NCI-H1694 (cell line): ENCODE measurements at regions not wholly inside any gene's neighbourhood (a gene's known extent, or its start where the extent isn't known, plus 50 kb on each side); places are given as distances from the start of the nearest gene placed in this dataset.

Source experiments
- DNase-seq: peaks from one replicate; lab custom pipeline; 2025; lab: John Stamatoyannopoulos, UW

DNA sequence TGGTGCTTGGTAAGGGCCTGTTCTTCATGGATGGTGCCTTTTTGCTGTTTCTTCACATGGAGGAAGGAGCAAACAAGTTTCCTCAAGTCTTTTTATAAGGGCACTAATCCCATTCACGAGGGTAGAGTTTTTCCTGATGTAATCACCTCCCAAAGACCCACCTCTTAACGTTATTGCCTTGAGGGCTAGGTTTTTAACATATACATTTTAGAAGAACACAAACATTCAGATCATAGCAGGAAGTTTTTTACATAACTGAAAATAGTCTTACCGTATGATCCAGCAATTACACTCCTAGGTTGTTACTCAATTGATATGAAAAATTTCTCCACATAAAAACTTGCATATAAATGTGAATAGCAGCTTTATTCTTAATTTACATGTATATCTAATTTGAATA is 976.3 kb downstream of the DSC3 start:
- no peak for DNase-seq

DNA sequence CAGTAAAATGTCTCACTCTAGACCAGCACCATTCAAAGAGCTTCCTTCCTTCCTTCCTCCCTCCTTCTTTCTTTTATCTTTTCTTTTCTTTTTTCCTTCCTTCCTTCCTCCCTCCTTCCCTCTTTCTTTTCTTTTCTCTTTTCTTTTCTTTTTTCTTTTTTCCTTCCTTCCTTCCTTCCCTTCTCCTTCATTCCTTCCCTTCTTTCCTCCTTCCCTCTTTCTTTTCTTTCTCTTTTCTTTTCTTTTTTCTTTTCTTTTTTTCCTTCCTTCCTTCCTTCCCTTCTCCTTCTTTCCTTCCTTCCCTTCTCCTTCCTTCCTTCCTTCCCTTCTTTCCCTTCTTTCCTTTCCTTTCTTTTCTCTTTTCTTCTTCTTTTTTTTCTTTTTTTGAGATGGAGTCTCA is 985.1 kb downstream of the DSC3 start:
- no peak for DNase-seq

DNA sequence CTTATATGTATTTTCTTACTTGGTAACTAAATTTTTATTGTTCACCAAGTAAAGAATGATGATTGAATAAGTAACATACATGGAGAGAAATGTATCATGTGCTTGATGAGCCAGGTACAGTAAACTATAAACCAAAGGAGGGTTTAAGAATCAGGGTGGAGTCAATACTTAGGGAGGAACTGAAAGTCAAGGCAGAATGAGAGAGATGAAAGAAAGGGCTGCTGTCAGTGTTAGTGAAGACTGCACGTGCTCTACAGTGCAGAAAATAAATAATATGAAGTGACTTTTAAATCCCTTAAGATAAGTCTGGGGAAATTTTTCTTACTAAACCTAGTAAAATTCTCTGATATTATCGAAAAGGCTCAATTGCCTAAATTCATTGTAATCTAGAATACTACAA is 986.0 kb downstream of the DSC3 start:
- DNase-seq, result no peak

DNA sequence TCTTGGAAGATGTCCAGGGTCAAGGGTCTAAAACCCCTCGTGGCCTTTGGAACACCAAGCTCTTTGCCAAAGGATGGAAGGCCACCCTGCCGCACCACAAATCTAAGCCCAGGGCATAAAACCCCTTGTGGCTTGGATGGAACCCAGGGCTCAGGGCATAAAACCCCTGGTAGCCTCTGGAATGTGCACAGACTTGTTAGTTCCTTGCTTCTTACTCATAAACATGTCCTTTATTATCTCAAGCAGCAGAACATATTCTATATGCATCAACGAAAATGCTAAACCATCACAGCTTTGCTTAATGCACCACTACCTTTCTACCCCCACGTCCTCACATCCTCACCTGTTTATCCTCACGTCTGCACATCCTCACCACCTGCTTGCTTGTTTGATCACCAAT is 998.0 kb downstream of the DSC3 start:
- DNase-seq, result no peak

DNA sequence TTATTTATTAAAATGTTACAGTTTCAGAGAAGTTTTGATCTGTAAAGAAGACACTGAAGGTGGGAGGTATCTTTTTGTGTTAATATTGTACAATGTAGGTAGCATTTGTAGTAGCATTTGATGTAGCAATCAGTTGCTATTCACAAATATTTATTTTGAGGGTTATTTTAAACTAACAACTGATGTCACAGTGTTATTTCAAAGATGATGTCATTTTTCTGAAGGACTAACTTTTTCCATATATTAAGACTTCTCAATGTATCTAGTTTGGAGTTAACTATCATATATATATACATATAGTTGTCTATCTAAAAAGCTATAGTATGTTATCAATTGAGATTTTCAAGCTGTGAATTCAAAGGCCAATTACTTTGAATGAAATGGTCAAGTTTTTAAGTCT is 1003.3 kb downstream of the DSC3 start:
- DNase-seq, result no peak

DNA sequence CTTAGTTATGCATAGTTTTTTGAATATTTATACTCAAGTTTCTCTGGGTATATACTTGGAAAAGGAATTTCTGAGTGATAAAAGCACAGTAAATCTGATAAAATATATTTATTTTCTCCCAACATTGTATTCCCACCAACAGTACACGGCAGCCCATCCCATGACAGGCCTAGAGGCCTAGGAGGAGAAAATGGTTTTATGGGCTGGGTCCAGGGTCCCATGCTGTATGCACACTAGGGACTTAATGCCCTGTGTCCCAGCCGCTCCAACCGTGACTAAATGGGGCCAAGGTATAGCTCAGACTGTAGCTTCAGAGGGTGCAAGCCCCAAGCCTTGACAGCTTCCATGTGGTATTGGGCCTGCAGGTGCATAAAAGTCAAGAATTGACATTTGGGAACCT is 1007.7 kb downstream of the DSC3 start:
- DNase-seq, result no peak

DNA sequence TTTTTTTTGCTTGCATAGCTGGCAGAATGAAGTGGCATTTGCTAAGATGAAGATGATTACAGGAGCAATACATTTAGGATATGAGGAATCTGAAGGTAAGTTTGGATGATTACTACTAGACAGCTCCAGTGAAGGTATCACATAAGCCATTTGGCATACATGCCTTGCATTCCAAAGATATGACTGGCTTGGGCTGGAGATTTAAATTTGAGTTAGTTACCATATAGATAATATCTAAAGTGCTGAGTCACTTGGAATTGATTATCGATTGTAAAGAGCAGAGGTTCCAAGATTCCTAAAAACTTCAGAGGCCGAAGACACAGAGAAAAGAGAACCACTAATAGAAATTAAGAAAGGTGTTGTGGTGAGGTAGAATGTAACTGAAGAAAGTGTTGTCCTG is 1026.4 kb downstream of the DSC3 start:
- no peak for DNase-seq

DNA sequence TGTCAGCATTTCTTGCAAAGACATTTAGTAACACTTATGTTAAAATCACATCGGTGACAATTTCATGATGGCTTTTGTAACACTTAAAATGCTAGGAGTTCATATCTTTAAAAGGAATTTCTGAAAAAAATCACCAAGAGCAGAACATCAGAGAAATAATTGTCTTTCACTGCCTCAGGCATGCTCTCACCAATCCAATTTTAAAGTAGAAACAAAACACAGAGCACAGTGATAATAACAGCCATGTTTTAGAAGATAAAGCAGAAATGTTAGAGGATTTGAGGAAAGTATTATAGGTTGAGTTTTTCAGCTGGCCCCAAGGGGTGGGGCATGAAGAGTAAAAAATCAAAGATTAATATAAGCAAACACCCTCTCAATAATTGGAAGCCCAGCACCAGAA is 1037.6 kb downstream of the DSC3 start:
- no peak for DNase-seq

DNA sequence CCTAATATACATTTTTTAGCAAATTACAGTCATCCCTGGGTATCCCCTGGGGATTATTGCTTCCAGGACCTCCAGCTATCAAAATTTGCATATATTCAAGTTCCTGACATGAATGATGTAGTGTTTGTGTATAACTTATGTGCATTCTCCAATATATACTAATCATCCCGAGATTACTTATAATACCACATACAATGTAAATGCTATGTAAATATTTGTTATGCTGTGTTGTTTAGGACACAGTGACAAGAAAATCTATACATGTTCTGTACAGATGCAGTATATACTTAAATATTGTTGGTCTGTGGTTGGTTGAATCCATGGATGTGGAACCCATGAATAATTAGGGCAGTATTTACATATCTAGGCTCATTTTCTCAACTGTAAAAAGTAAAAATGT is 1060.3 kb downstream of the DSC3 start:
- DNase-seq, result no peak

DNA sequence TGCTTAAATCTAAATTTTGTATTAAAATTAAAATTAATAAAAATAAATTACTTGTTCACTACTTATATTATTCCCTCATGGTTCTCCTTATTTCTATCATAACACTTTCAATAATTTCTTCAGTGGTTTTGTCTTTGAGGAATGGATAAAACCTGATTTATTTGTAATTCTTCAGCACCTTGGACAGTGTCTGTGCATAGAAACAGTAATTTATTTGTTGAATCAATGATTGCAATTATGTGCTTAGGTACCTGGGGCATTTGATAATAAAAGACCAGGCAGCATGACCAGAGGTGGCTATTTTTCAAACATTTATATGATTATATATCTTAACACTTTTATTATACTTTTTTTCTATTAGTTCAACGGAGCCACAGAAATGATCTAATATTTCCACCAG is 1062.7 kb downstream of the DSC3 start:
- DNase-seq, result no peak

DNA sequence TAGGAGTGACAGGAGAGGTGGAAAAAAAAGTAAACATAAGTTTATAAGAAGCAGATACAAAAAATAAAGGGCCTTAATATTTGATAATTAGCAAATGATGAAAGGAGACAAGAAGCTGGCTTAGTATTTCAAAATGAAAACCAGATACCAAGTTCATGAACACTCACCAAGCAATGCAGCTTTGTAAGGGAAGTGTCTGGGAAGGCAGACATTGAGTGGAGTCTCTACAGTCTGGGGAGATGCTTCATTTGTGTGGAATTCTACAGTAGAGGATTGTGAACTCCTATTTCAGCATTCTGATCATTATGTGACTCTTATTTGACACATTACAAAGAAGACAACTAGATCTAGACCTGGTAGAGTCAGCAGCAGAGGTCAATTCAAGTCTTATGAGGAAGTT is 1072.7 kb downstream of the DSC3 start:
- no peak for DNase-seq

DNA sequence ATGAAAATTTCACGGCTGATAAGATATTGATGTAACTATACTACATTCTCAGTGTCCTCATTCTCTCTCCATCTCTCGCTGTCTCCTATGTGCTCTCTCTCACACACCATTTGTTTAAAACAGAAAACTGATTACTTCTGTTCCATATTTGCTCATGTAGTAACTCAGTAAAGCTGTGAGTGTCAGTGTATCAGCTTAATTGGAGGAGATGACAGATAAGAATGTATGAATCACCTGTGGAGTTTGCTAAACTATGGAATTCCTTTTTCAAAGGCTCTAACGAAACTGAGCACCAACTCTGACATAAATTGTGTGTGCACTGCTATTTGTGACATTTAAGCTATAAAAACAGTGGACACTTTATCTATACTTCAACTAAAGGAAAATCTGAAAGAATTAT is 1080.0 kb downstream of the DSC3 start:
- no peak for DNase-seq

DNA sequence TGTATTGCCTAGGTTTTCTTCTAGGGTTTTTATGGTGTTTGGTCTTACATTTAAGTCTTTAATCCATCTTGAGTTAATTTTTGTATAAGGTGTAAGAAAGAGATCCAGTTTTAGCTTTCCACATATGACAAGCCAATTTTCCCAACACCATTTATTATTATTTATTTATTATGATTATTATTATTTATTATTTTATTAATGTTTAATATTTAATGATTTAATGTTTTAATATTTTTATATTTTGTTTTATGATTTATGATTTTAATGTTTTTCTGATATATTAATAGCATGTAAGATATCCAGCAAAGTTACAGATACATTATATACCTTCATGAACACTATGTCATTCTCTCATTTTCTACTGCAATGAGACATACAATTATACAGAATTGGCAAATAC is 1082.0 kb downstream of the DSC3 start:
- DNase-seq, result no peak

DNA sequence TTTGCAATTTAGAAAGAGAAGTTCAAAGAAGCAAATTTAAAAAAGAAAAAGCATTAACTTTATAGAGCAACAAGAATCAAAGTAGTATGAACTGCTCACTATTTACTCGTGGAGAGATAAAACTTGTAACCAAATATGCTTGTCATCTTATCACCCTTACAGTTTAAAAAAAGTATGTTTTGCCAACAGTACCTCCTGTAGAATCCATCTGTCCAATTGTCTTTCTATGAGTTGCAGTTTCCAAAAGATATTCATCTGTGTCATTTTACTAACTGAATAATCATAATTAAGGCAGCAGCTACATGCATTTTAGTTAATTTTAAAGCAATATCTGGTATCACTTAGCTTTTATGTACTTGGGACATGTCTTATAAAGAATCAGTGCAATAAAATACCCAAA is 1112.3 kb downstream of the DSC3 start:
- DNase-seq, result no peak

DNA sequence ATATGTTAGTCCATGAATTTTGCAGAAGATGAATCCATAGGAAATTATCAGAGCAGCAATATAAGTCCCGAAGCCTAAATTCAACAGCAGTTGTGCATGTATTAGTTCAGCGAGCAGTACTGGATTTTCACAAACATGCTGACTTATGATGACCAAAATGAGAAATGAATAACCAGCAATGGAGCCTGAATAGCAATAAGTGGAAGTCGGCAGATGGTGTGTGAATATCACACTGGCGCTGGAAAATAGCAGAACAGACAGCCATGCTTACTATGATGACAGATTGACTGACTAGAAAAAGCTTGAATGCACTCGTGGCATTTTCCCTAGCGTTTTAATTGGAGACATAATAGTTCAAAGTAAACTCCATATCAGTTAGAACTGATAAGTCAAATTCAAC is 1114.5 kb downstream of the DSC3 start:
- DNase-seq, result peak; percentile 78

DNA sequence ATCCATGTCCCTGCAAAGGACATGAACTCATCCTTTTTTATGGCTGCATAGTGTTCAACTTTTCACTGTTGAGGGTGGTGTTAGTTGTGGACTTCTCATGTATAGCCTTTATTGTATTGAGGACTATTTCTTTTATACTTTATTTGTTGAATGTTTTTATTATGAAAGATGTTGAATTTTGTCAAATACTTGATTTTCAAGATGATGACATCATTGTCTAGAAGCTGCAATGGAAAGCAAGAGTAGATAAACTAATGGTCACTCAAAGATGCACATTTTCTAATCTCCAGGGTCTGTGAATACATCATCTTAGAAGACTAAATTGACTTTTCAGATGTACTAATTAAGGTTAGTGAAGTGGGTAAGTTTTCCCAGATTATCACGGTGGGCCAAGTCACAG is 1117.0 kb downstream of the DSC3 start:
- no peak for DNase-seq

DNA sequence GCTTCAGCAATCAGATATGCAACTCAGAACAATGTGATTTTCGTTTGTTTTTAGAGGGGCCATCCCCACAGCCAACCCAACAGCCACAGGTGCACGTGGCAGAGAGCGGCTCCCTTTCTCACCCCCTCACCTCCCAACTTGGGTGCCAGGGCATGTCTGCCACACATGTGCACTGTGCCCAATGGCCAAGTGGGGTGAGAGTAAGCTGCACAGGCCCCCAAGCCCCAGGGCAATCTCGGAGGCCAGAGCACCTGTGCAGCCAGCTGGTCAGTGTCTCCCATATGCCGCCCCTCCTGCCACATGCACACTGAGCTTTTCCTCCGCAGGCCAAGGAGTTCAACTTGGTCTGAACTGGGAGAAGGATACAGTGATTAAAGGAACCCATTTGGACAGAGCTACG is 1130.2 kb downstream of the DSC3 start:
- no peak for DNase-seq

DNA sequence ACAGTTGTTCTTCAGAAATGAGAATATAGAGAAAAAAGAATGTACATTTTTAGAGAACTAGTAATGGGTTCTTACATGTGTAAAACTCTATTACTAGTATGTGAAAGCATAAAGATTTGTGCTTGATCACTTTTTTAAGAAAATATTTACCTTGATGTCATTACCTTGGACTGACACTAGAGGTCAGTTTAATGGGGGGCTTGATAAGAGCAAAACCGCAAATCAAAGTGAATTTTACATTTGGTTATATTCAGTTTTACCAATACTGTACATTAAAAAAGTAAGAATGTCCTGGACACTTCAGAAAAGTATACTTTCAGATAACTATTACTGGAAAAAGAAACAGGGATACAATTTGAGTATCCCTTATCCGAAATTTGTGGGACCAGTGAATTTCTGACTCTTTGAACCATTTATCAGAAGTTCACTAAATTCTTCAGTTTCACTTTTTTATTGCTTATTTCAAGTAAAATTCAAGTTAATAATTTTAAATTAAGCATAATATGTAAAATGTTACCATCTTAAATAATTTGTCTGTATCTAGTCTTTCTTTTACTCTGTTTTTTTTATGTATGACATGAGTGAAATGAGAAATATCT is 1149.5 kb downstream of the DSC3 start:
- DNase-seq, result no peak

DNA sequence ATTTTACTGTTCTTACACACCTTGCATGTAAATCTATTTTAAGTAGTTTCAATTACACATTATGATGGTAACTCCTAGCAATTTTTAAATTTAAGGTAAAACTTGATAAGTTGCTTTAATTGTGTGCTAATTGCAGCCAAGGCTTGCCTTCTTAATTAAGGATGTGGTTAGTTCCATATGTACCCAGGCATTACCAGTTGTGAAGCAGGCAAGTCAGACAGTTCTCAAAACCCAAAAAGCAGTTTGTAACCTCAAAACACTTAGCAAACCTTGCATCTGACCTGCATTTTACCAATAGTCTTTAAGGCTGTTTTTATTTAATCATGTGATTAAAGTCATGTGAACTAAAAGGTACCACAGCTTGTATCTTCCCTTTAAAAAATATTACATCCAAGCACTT is 1159.4 kb downstream of the DSC3 start:
- DNase-seq, result no peak

DNA sequence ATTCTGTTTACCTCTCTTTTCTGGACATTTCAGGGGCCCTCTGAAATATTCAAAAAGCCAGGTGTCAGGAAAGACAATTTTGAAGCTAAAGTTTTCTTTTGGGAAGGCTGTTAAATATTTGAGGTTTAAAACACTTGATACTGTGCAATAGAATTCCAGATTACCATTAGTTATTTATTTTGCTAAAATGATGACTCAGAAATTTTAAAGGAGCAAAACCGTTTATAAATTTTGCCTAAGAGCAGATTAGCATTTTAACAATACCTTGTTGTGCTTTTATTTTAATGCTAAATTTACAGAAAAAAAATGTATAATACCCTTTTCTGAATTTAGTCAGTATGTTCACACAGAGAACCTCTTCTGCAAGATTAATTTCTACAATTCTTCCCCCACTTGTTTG is 1159.9 kb downstream of the DSC3 start:
- no peak for DNase-seq

DNA sequence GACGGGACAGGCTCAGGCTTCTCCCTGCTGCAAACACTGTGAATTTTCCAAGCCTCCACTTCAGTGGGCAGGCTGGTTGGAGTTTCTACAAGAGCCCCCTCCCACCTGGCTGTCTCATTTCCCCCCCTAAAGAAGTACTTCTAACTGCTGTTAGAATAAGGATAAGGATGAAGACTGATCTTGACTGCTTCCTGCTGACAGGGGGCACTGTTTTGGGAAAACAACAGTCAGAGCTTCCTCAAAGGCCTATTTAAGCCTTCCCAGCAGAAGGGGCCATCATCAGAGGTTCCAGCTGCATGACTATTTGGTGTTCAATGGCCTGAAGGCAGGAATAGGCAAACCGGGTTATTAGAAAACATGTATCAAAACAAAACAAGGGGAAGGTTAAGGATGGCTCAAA is 1162.8 kb downstream of the DSC3 start:
- no peak for DNase-seq

DNA sequence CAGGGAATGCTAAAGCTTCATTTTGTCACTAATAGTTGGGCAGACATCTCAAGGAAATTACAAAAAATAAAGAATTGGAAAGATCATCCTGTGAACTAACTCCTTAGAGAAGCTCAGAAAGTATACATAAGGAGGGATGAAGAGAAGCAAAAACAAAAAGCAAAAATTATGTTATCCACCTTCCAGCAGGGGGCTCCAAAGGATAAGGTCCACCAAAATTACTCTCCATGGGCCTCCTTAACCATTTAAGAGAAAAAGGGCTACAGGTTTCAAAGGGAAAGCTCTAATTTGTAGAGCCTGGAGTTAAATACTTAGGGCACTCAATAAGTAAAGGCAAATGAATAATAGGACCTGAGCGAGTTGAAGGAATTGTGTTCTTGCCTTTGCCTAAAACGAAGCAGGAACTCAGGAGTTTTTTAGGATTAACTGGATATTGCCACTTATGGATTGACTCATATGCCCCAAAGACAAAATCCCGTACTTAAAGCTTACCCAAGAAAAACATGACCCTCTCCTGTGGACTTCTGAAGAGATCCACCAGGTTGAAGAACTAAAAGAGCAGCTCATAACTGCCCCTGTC is 1167.9 kb downstream of the DSC3 start:
- peak; percentile 20 for DNase-seq

DNA sequence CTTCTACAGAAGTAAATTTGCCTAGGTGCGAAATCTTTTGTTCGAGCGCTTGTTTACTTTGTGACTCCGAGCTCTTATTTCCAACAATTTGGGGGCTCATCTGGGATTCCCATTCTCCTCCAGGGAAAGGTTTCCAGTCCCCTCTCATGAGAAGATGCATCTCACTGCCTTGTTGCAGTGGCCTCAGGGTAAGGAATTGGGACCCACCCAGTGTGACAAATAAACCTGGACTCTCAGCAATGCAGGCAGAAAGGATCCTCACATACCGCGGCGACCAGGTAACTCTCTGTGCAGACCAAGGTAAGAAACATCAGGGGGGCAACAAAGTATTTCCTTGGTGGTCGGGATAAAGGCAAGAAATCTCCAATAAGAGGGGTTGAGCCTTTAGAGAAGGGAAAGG is 1169.3 kb downstream of the DSC3 start:
- no peak for DNase-seq

DNA sequence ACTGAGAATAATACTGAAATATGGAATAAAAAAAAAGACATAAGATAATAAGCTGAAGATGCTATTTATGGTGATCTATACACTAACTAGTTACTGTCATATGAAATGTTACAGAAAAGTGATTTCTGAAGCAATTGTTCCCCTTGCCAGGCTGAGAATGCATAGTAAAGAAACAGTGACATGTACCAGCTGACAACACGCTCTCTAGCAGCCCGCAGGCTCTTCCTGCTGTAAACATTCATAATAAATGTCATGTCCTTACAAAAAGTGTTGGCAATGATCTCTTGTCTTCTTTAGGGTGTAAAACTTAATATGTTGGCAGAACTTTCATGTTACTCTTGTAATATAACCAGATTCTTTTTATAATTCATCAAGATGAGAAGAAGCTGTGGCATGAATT is 1171.3 kb downstream of the DSC3 start:
- no peak for DNase-seq

DNA sequence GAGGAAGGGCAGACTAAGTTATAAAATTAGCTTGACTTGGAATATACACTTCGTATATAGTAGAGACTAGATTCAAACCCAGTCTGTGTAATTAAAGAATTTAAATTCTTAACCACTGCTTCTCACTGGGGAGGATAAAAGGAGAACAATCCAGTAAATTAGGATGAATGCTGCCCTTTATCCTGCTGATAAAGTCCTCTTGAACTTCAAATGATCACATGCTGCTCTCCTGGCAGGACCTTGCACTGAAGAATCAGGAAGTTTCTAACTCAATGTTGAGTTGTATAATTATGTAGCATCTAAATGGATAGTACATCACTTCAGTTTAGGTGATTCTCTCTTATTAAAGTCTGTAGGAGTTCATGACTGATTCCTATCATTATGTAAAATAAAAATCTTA is 1179.7 kb downstream of the DSC3 start:
- no peak for DNase-seq
